Smooth muscle cell of the brain vasculature (primary cell): ENCODE measurements at regions not wholly inside any gene's neighbourhood (a gene's known extent, or its start where the extent isn't known, plus 50 kb on each side); places are given as distances from the start of the nearest gene placed in this dataset.

Source experiments
- DNase-seq: peaks from one replicate; pipeline ENCODE4 v3.0.0-alpha.2; 2012; ENCODE audit warnings: low read depth, low spot score

DNA sequence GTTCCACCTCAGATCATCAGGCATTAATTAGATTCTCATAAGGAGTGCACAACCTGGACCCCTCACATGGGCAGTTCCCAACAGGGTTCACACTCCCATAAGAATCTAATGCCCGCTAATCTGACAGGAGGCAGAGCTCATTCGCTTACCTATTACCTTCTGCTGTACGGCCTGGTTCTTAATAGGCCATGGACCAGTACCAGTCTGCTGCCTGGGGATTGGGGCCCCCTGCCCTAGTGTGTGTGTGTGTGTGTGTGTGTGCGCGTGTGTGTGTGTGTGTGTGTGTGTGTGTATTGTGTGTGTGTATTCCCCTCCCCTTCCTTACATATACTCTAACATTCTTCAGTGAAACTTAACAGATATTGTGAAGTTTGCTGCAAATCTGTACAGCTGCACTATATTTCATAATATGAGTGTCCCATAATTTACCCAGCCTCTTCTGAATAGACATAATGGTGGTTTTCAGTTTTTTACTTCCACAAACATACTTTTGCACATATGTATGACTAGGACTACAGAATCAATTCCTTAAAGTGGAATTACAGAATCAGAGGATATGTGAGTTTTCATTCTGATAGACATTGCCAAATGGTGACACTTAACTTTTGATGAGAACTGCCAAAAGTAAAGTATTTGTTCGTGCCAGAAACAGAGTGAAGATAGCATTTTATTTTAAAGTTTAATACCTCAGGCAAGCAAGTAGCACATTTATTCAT lies 205.2 kb upstream of the EEA1 start:
- no peak for DNase-seq

DNA sequence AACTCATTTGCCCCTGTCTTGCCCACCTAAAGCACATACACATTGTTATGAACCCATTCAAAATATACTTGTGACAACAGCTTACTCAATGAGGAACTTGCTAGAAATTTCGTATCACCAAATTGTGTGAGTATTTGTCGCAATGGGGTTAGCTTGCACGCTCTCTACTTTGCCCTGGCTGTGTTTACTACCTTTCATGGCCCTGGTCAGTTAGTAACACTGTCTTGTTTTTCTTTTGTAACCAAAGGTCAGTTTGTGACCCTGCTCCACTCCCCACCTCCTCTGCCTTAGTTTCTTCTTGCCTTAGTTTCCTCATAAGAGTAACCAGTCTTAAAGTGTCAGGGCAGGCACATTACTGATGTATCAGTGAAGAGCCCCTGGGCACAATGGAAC lies 205.8 kb upstream of the EEA1 start:
- DNase-seq = no peak

DNA sequence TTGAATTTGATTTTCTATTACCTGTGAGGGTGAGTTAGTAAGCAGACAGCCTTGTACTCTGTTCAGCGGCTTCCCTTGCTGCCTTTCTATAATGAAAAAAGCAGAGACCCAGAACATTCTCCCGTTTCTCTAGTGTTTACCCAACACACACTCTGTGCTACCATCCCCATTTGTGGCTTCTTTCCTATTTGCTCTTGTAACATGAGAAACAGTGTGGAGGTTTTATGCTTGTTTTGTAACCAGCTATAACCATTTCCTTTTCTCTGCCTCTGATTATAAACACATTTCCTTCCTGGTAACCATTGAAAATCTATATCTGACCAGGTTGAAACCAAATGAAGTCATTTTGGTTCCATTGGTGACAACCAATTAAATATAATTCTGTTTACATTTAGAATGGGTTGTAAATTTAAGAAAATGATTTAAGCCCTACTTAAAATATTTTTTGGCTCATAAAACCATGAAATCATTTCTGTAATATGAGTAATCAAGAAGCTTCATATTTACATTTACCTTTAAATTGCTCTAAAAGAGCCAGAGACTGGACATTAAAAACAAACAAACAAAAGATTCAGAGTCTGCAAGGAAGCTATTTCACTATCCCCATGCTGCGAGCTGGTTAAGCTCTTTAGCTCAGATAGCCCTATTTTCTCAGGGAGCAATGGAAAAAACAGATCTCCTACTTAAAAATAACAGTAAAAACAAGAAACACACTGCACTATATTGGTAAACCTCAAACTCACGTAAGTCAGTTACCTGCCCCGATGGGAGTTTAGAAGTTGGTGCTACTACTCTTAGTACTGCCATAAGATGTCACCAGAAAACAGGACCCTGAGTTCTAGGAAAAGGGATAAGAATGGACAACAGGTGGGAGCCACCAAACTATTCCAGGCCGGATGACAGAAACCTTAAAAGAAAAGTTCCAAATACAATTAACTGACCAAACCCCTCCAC lies 206.5 kb upstream of the EEA1 start:
- peak; percentile 52 for DNase-seq

DNA sequence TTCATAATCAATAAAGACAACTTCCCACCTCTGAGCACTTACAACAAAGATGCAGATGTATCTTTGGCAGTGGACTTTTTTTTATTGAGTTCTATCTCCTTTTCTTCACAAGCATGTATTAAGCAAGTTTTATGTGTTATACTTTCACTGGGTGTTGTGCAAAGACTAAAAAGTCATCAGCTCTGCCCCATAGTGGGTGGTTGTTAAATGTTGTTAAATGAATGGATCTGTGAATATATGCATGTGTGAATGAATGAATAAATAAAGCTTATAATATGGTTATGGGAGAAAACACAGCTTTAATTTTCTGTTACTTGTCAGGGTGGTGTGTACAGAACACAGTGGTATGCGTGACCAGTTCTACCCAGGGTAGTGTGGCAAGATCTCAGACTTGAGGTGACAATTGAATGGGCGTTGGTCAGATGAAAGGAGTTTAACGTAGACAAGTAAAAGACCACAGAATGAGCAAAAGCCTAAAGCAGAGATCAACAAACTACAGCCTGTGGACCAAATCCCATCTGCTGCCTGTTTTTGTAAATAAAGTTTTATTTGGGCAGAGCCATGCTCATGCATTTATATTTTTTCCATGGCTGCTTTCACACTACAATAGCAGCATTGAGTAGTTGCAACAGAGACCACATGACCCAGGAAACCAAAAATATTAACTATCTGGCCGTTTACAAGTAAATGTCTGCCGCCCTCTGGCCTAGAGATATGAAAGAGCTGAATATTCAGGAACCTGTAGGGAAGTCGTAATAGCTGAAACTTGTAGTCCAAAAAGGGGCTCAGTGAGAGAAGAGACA lies 207.4 kb upstream of the EEA1 start:
- no peak for DNase-seq

DNA sequence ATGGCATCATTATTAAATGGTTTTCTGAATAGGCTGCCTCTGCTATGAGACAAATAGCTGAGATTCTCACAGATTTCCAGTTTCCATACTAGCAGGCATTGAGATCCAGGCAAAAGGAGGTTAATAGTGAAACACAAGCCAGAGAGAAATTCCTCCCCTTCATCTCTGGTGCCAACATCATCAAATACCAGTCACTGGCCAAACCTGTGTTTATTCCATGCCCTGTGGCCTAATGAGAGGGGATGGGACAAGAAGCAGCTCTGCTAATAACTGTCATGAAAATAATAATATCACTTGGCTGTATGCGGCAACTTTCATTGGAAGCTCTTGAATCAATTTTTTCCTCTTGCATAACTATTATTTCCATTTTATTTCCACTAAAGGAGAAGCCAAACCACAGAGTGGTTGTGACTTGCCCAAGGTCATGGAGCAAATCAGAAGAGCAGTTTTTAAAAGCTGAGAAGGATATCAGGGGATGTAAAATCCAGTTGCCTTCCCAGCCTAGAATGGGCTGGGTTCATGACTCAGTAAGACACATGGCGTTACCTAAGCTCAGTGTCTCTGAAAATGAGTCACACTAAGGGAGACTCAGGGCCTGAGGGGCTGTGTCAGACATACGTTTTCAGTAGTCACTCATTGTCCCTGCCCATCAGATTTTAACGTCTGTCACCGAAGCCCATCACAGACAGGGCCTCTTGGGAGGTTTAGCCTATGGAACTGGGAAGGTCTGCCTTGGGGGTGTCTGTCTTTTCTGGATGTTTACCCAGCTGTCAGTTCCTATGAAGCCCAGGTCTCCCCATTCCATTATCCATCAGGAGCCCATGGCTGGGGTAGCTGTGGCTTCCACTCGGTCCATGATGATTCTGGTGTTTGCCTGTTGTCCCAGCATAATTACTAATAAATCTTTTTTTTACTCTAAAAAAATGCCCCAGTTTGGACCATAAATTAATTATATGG lies 208.8 kb upstream of the EEA1 start:
- no peak for DNase-seq

DNA sequence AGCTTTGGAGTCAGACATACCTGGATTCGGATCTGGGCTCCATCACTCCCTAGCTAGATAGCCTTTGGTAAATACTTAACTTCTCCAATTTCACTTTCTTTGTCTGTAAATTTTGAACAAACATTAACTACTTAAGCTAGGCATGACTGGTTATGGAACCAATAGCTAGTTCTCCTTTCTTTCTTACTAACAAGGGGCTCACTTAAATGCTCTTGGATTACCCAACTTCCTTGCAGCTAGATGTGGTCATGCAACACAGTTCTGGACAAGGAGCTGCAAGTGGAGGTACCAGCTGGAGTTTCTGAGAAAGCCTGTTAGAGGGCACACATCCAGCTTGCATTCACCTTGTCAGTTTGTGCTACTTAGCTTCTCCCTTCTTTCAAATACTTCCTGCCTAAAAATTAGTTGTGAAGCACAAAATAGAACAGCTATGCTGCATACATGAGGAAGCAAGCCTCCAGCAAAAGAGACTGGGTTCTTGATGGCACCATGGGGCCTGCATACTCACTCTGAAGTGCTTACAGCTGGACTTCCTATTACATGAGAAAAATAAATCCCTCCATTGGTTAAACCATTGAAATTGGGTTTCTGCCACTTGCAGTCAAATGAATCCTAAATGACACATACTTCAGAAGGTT lies 210.1 kb upstream of the EEA1 start:
- no peak for DNase-seq

DNA sequence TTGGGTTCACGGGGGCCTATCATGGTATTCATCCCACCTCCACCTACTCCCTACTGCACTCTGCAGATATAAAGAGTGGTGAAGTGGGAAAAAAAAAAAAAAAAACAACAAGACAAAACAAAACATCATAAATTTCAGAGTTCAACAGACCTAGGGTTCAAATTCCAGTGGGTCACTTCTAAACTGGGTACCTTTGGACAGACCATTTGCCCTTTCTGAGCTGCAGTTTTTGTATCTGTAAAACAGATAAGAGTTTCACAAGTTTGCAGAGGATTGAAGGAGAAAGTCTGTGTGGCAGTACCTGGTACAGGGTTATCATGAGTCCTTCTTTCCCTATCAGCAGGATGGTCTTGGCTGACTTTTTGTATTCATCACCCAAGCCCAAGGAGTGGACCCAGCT lies 211.2 kb upstream of the EEA1 start:
- DNase-seq = no peak

DNA sequence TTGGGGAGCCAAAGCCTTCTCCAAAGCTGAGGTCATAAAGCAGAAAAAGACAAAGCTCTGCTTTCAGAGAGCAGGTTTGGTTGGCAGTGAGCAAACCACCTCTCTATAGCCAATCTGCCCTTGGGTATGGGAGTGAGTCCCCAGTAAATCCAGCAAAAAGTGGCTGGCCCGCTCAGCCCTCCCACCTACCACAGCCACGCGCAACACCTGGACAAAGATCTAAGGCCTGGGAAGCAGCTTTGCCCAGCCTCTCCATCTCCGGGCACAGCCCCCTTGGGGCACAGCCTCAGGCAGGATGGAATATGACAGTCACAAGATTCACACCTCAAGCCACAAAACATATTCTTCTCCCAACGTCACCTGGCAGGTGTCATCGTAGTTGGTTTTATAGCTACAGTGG lies 211.7 kb upstream of the EEA1 start:
- no peak for DNase-seq

DNA sequence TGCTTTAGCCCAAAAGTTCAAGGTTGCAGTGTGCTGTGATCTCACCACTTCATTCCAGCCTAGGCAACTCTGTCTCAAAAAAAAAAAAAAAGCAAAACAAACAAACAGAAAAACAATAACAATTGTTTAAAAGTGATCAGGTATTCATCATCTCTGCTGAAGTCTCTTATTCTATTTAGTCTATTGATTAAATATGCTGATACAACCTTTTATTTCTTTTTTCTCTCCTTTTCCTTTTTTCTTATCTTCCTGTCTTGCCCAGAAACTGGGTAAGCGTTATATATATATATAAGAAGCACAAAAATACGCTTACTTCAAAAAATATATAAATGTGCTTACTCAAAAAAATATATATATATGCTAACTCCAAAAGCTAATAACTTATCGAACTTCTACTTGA lies 213.8 kb upstream of the EEA1 start:
- no peak for DNase-seq

DNA sequence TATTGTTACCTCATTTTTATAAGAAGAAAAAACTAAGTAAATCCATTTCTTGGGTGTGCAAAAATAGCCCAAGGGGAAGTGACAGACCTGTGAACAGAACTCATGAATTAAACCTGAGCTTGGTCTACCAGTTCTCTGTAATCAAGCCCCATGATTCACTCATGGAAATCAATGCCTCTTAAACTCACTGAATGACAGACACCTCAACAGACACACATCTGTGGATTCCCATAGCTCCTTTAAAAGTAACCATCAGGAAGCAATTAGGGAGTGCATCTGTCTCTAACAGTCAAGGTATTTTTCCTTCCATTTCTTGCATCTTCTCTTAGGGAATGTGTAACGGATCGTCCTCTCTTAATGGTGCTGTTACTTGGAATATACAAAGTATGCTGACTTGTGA lies 215.0 kb upstream of the EEA1 start:
- DNase-seq = no peak

DNA sequence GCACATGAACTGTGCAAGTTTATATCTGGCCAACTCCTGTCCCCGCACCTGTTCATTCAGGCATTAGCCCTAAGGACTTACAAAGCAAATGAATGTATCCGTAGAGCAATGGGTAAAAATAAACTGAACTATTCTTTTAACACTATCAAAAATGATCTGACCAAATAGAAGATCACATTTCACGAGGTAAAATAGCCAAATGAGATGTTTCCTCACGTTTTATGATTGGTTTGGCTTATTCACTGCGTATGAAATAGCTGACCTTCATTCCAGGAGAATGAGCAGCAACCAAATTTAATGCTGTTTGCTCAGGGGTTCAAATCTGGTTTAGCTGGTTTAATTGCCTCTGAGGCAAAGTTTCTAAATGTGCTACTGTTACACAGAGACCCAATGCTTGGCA lies 216.0 kb upstream of the EEA1 start:
- no peak for DNase-seq

DNA sequence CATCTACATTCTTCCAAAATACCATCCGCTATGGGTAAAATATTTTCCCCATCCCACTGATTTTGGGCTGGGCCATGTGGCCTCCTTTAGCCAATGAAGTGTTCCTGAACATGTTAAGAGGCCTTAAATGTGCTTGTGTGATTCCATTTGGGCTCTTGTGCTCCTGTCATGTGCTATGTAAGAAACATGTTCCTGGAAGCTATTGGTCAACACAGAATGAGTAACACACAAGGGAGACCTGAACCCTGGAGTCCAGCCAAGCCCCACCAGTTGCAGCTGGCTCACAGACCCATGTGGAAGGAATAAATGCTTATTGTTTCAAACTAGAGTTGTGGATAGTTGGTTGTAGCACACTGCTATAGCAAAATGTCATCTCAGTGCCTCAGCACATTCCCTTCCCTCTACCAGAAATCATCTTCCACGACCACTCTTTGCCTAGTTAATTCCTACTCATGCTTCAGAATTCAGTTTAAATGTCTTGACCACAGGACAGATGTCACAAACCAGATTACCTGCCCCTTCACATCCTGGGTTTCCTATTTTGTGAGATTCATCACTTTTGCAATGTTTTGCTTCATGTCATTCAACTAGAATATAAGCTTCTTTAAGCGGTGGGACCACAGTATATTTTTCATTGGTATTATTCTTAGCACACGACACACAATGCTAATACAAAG lies 217.3 kb upstream of the EEA1 start:
- no peak for DNase-seq

DNA sequence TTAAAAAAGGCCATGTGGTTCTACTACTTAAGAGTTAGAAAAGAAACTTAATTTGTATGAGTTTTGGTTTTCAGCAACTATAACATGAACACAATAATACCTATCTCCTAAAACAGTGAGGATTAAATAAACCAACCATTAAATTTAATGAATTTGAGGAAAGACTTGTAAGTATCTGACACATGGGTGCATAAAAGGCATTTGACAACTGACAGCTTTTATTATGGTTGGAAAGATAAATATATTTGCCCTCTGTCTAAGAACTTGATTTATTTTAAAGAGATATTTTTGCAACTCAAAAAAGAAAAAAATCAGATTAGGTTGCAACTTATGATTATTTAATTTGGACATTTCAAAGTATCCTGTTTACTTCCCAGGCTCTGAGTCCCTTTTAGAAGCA lies 217.9 kb upstream of the EEA1 start:
- DNase-seq = no peak

DNA sequence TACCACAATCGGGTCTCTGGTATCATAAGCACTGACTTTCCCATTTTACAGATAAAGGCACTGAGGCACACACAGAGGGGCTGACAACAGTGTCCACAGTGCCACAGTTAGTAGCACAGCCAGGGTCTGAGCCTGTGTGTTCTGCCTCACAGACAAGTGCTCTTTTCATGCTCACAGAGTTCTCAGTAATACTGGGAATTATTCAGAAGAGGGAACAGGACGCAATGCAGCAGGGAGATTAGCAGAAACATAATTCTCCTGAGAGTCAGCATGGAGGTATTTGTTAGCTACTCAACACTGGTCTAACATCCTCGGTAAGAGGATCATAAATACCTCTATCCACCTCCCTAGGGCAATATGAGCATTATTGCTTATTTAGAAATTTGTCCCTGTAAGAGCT lies 219.3 kb upstream of the EEA1 start:
- no peak for DNase-seq

DNA sequence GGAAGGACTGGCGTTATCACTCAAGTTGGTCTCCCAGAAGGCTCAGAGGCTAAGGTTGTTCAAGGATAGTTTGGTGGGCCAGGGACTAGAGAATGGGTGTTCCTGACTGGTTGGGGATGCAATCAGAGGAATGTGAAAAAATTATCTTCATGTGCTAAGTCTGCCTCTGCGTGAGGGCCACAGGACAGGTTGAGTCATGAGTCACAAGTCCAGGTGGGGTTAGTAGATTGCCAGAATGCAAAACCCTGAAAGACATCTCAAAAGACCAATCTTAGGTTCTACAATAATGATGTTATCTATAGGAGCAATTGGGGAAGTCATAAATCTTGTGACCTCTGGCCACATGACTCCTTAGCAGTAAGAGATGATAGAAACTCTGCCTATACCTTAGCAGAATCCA lies 220.1 kb upstream of the EEA1 start:
- DNase-seq = no peak

DNA sequence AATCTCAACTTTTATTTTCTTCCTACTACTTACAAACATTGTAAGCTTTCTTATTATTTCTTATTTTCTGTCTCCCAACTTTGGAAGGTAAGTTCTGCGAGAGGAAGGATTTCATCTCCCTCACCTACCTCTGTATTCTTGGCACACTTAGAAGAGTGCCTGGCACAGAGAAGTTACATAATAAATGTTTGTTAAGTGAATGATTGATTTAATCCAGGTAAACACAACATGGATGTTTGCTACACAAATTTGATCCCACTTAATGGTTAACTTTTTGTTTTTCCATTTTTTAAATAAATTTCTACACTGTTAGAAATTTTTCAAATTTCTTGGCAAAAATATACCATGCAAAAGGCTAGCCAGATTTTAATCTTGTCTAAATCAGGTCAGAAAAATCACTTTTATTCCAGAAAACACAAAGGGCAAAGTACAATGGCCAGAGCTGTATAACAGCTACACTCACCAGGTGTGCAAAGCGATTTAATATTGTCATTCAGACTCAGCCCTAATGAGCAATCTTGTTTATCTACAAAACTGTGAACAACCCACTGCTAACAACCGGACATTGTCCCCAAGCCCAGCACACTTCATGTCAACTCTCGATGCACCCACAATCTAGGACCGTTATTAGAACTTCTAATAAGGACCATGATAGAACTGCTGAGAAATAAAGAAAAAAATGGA lies 222.1 kb upstream of the EEA1 start:
- no peak for DNase-seq

DNA sequence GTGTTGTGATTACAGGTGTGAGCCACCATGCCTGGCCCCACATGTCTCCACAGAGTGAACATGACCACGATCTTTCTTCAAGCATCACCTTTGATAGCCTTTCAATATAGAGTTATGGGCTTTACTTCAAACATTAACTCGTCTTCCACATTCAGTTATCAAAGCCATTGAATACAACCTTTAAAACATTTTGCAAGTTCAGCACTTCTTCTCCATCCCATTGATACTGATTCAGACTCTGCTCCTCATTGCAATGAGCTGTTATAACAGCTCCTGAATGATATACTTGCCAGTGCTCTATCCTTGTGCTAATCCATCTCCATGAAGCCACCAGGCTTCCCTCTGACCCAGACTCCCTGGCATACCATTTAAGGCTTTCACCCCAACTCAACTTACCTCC lies 223.5 kb upstream of the EEA1 start:
- DNase-seq = no peak

DNA sequence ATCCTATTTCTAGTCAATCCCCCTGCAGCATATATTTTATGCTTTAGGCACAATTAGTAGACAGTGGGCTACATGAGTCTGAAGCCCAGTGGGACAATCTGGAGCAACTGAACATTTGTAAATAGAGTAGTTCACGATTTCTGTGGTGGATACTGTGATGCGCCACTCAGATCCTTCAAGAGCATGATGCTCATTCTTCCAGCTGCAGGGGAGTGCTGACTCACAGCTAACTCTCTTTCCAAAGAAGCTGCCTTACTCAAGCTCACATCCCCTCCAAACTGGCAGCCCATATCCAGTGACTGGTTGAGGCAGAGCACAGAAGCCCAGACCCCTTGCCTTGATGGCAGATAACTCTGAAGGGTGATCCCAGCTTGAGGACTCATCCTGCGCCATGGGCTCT lies 224.2 kb upstream of the EEA1 start:
- no peak for DNase-seq

DNA sequence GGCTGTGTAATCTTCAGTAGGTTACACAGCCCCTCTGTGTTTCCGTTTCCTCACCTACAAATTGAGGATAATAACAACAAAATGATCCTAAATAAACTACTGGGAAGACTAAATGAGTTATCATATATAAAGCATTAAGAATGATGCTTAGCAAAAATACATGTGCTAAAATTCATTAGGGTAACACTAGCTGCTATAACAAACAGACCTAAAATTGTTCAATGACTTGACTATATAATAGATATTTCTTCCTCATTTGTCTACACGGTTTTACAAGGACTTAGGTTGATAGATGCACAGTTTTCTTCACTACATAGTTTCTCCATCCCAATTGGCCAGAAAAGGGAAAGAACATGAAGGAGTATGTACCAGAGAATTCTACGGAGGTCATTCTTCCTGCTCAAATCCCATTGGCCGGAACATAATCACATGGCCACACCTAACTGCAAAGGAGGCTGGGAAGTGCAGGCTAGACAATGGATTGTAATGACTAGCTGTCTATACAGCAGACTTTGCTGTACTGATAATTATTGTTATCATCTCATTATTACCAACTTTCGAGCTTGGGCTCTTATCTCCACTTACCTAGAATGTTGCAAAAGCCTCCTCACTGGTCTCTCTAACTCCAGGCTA lies 223.5 kb upstream of the NUDT4 start:
- DNase-seq = no peak
